Panc1 (cell line): ENCODE measurements at regions not wholly inside any gene's neighbourhood (a gene's known extent, or its start where the extent isn't known, plus 50 kb on each side); places are given as distances from the start of the nearest gene placed in this dataset.

Experiments
- ATAC-seq: fragments of 200-7000 bp; cut with Tn5 transposase; 2 replicates; pipeline ENCODE4 v1.9.1; 2020; ENCODE audit warnings: mild to moderate bottlenecking, moderate library complexity
- BruUV-seq: library from RNA; stranded (reverse); fragments of 400-500 nt; replicated peaks from 2 replicates; lab custom pipeline; 2021; lab: Mats Ljungman, UMichigan
- CTCF ChIA-PET: fragments of 300-600 bp; sonication (Branson Sonifier 250); formaldehyde crosslinking; loops from one replicate; lab custom pipeline; 2022; ENCODE audit warnings: antibody characterized with exemption; lab: Charles Lee
- POLR2A ChIA-PET: fragments of 300-600 bp; sonication (Branson Sonifier 250); formaldehyde crosslinking; loops from one replicate; lab custom pipeline; 2022; ENCODE audit warnings: antibody characterized with exemption; lab: Charles Lee
- DNase-seq: peaks from one replicate; pipeline ENCODE4 v3.0.0-alpha.2; 2010; ENCODE audit warnings: low read depth, low spot score
- H3K27ac ChIP-seq: 2 replicates; pipeline ENCODE4 v1.5.1; 2011; ENCODE audit warnings: mild to moderate bottlenecking, low read length, inconsistent platforms
- H3K27me3 ChIP-seq: fragments of 200-500 bp; sonication (Bioruptor generic); 2 replicates; pipeline ENCODE4 v1.6.0; 2014; ENCODE audit warnings: low read length, inconsistent platforms; ENCODE audit not compliant: control insufficient read depth, insufficient read depth
- H3K36me3 ChIP-seq: fragments of 200-500 bp; sonication (Bioruptor generic); 2 replicates; pipeline ENCODE4 v1.5.1; 2014; ENCODE audit warnings: inconsistent platforms, mild to moderate bottlenecking, low read length, moderate library complexity; ENCODE audit not compliant: control insufficient read depth, insufficient read depth
- H3K4me1 ChIP-seq: 2 replicates; pipeline ENCODE4 v1.5.1; 2011; ENCODE audit warnings: inconsistent platforms, mild to moderate bottlenecking, low read length, moderate library complexity; ENCODE audit not compliant: control insufficient read depth, insufficient read depth
- H3K4me3 ChIP-seq, 2 experiments: 2 replicates each; pipeline ENCODE4 v1.5.1; 2011 to 2012; ENCODE audit warnings: low read depth in 2 of 2, low read length in 2 of 2, mild to moderate bottlenecking in 2 of 2, inconsistent platforms in 1 of 2, moderate library complexity in 1 of 2
- H3K9me3 ChIP-seq: fragments of 200-500 bp; sonication (Bioruptor generic); 2 replicates; pipeline ENCODE4 v1.5.1; 2014; ENCODE audit warnings: low read depth, mild to moderate bottlenecking, inconsistent platforms, low read length, moderate library complexity; ENCODE audit not compliant: control insufficient read depth, insufficient read depth
- CTCF ChIP-seq: fragments of 450-650 bp; IDR thresholded peaks from 2 replicates; pipeline ENCODE4 v1.5.1; 2017; ENCODE audit warnings: mild to moderate bottlenecking
- POLR2AphosphoS5 ChIP-seq: IDR thresholded peaks from 2 replicates; pipeline ENCODE4 v1.6.1; 2012; ENCODE audit warnings: mild to moderate bottlenecking, low read depth, low read length, moderate library complexity
- REST ChIP-seq, 2 experiments: IDR thresholded peaks; 2 replicates each; pipeline ENCODE4 v1.6.1; 2011 to 2012; ENCODE audit warnings: low read depth in 2 of 2, control low read depth in 1 of 2, low read length in 1 of 2, mild to moderate bottlenecking in 1 of 2, moderate library complexity in 1 of 2; ENCODE audit not compliant: insufficient read depth in 1 of 2
- SIN3A ChIP-seq: IDR thresholded peaks from 2 replicates; pipeline ENCODE4 v1.6.1; 2012; ENCODE audit warnings: low read depth, mild to moderate bottlenecking, low read length, moderate library complexity, borderline replicate concordance; ENCODE audit not compliant: insufficient read depth
- TCF7L2 ChIP-seq: IDR thresholded peaks from 2 replicates; pipeline ENCODE4 v1.6.1; 2011; ENCODE audit warnings: mild to moderate bottlenecking, low read depth, low read length, inconsistent platforms
- in situ Hi-C: cut with HindIII; loops from 2 replicates; pipeline ENCODE4 v1.10.0; 2016; ENCODE audit warnings: low sequenced_read_pairs, low pct_unique_long_range_greater_than_20kb
- intact Hi-C: fragments of 100-400 bp; cut with micrococcal nuclease; formaldehyde crosslinking; loops from one replicate; pipeline ENCODE4 v1.10.0; 2022; ENCODE audit not compliant: unreplicated experiment

GRCh38 chr16:52697971-52698370, 151.0 kb upstream of the TOX3 start:
- Histone ChIP-seq H3K4me3 (no peak overlapping the region), H3K4me1 (no peaks in the 10 kb centered on the region), H3K9me3 (no peaks in the 10 kb centered on the region), H3K27ac (no peak overlapping the region), H3K36me3 (no peaks in the 10 kb centered on the region), H3K27me3 (no peaks in the 10 kb centered on the region)
- intact Hi-C loops (no loop called here), in situ Hi-C loops (no loop called here)
- ATAC-seq (no peak), DNase-seq (no peak)
- POLR2A ChIA-PET: no interaction called here
- TF ChIP-seq CTCF (no peak), POLR2AphosphoS5 (no peak), SIN3A (no peak), REST (IDR thresholded peaks at IDR 0.05; ENCODE audit: insufficient read depth in 1 of 2, low read depth in 2 of 2, low read length in 1 of 2) (no peak), TCF7L2 (no peak)
- BruUV-seq: no TSS peak
- CTCF ChIA-PET: no interaction called here

DNA sequence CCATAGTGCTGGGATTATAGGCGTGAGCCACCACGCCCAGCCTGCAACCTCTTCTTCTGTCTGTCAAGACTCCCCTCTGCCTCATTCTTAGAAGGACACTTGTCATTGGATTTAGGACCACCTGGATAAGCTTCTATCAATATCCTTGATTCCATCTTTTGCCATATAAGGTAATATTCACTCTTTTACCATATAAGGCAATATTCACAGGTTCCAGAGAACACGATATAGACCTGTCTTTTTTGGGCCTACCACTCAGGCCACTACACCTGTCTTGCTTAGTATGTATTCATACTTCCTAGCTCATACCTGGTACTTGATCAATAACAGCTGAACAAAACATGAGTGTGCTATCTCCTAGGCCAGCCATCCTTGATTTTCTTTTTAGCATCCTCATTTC, 149.2 kb upstream of the TOX3 start:
- ChIA-PET POLR2A (no interaction called here), CTCF (no interaction called here)
- ATAC-seq: no peak
- Histone ChIP-seq H3K36me3 (no peaks in the 10 kb centered on the region), H3K9me3 (peaks cover 2% of the 10 kb centered on the region; the same call in 1 of the 2 replicates), H3K27me3 (no peaks in the 10 kb centered on the region), H3K4me1 (no peaks in the 10 kb centered on the region), H3K4me3 (no peak overlapping the region), H3K27ac (no peak overlapping the region)
- BruUV-seq: no TSS peak
- TF ChIP-seq REST (IDR thresholded peaks at IDR 0.05; ENCODE audit: insufficient read depth in 1 of 2, low read depth in 2 of 2, low read length in 1 of 2) (no peak), POLR2AphosphoS5 (no peak), CTCF (no peak), SIN3A (no peak), TCF7L2 (no peak)
- intact Hi-C loops (no loop called here), in situ Hi-C loops (no loop called here)
- no peak for DNase-seq
